ENCODE measurements at regions not wholly inside any gene's neighbourhood (a gene's known extent, or its start where the extent isn't known, plus 50 kb on each side); places are given as distances from the start of the nearest gene placed in this dataset.

- no peak for DNase-seq (ENCODE audit: low spot score)
Observed at GRCh38 chr6:26149240-26149639, 62.0 kb downstream of the HFE start.

GRCh38 chr6:26152226-26153101, 65.2 kb downstream of the HFE start:
- DNase-seq (ENCODE audit: low spot score) = peak; percentile 95

GRCh38 chr6:26155061-26155930, 68.1 kb downstream of the HFE start:
- DNase-seq (ENCODE audit: low spot score) = peak; percentile 38

- DNase-seq (ENCODE audit: low spot score) = peak; percentile 94
Observed at GRCh38 chr6:26156105-26156849, 69.0 kb downstream of the HFE start.

- no peak for DNase-seq (ENCODE audit: low spot score)
Observed at GRCh38 chr6:26156850-26157250, 69.6 kb downstream of the HFE start.

- DNase-seq (ENCODE audit: low spot score) = peak; percentile 100
Observed at GRCh38 chr6:26157251-26158075, 70.2 kb downstream of the HFE start.

GRCh38 chr6:26158076-26158580, 70.9 kb downstream of the HFE start:
- no peak for DNase-seq (ENCODE audit: low spot score)

GRCh38 chr6:26158581-26159356, 71.5 kb downstream of the HFE start:
- peak; percentile 76 for DNase-seq (ENCODE audit: low spot score)

- DNase-seq (ENCODE audit: low spot score) = peak; percentile 63
Observed at GRCh38 chr6:26159357-26160273, 72.4 kb downstream of the HFE start.

GRCh38 chr6:26161322-26161721, 74.1 kb downstream of the HFE start:
- no peak for DNase-seq (ENCODE audit: low spot score)

- DNase-seq (ENCODE audit: low spot score) = no peak
Observed at GRCh38 chr6:26162399-26162798, 75.2 kb downstream of the HFE start.

- DNase-seq (ENCODE audit: low spot score) = no peak
Observed at GRCh38 chr6:26163427-26164119, 76.3 kb downstream of the HFE start.

GRCh38 chr6:26164120-26164505, 76.9 kb downstream of the HFE start:
- DNase-seq (ENCODE audit: low spot score) = no peak

GRCh38 chr6:26165261-26165790, 78.1 kb downstream of the HFE start:
- DNase-seq (ENCODE audit: low spot score) = no peak

- peak; percentile 31 for DNase-seq (ENCODE audit: low spot score)
Observed at GRCh38 chr6:26170181-26170580, 83.0 kb downstream of the HFE start.

GRCh38 chr6:26170951-26171841, 84.0 kb downstream of the HFE start:
- no peak for DNase-seq (ENCODE audit: low spot score)

- DNase-seq (ENCODE audit: low spot score) = peak; percentile 37
Observed at GRCh38 chr6:26172608-26172968, 85.4 kb downstream of the HFE start.

GRCh38 chr6:26173836-26174145, 86.6 kb downstream of the HFE start:
- DNase-seq (ENCODE audit: low spot score) = no peak
